Type B pancreatic cell (in vitro differentiated cells): ENCODE measurements at regions not wholly inside any gene's neighbourhood (a gene's known extent, or its start where the extent isn't known, plus 50 kb on each side); places are given as distances from the start of the nearest gene placed in this dataset.
"Not testable (repeated sequence)": the region's sequence is repeated elsewhere in the genome, so short reads cannot be mapped to it uniquely, and the experiment has no call there.

Source experiments
- DNase-seq: peaks from one replicate; pipeline ENCODE4 v3.0.0; 2021; ENCODE audit warnings: mixed read lengths; ENCODE audit not compliant: unreplicated experiment; ENCODE audit errors: extremely low spot score
- H3K27ac Mint-ChIP-seq: 2 replicates; pipeline ENCODE4 v1.8.0; 2021; ENCODE audit warnings: mild to moderate bottlenecking, mixed read lengths
- H3K27me3 Mint-ChIP-seq: 2 replicates; pipeline ENCODE4 v1.8.0; 2021; ENCODE audit warnings: mixed read lengths
- H3K36me3 Mint-ChIP-seq: 2 replicates; pipeline ENCODE4 v1.8.0; 2021; ENCODE audit warnings: mixed read lengths
- H3K4me1 Mint-ChIP-seq: one replicate; pipeline ENCODE4 v1.8.0; 2021; ENCODE audit warnings: mixed read lengths; ENCODE audit not compliant: unreplicated experiment
- H3K4me3 Mint-ChIP-seq: 2 replicates; pipeline ENCODE4 v1.8.0; 2021; ENCODE audit warnings: mild to moderate bottlenecking, mixed read lengths
- H3K9me3 Mint-ChIP-seq: 2 replicates; pipeline ENCODE4 v1.8.0; 2021; ENCODE audit warnings: mixed read lengths
- CTCF ChIP-seq: fragments of 200-600 bp; sonication (generic); conservative IDR thresholded peaks from 2 replicates; pipeline ENCODE4 v1.5.0; 2021; ENCODE audit warnings: antibody characterized with exemption, mild to moderate bottlenecking

GRCh38 chr10:3955955-3956617 lies 171.1 kb upstream of the KLF6 start:
- no peaks in the 10 kb centered on the region for H3K9me3 Mint-ChIP-seq
- DNase-seq: no peak
- no peaks in the 10 kb centered on the region for H3K27me3 Mint-ChIP-seq
- no peak overlapping the region for H3K27ac Mint-ChIP-seq
- peaks cover 27% of the 10 kb centered on the region for H3K4me1 Mint-ChIP-seq
- no peak overlapping the region for H3K4me3 Mint-ChIP-seq
- no peak for TF ChIP-seq CTCF
- no peaks in the 10 kb centered on the region for H3K36me3 Mint-ChIP-seq

GRCh38 chr10:3955493-3955892 lies 170.5 kb upstream of the KLF6 start:
- no peak for TF ChIP-seq CTCF
- Mint-ChIP-seq H3K4me1 (peaks cover 24% of the 10 kb centered on the region), H3K27me3 (no peaks in the 10 kb centered on the region), H3K9me3 (no peaks in the 10 kb centered on the region), H3K4me3 (no peak overlapping the region), H3K36me3 (no peaks in the 10 kb centered on the region), H3K27ac (no peak overlapping the region)
- no peak for DNase-seq

- Mint-ChIP-seq H3K4me1 (peaks cover 29% of the 10 kb centered on the region), H3K27me3 (no peaks in the 10 kb centered on the region), H3K27ac (no peak overlapping the region), H3K4me3 (no peak overlapping the region), H3K9me3 (no peaks in the 10 kb centered on the region), H3K36me3 (no peaks in the 10 kb centered on the region)
- TF ChIP-seq CTCF: no peak
- no peak for DNase-seq
These were observed 169.6 kb upstream of the KLF6 start for GRCh38 chr10:3954615-3955014.

GRCh38 chr10:3954007-3954406 lies 169.0 kb upstream of the KLF6 start:
- H3K27ac Mint-ChIP-seq: not testable (repeated sequence)

GRCh38 chr10:3951993-3952392 lies 167.0 kb upstream of the KLF6 start:
- no peak for DNase-seq
- Mint-ChIP-seq H3K27me3 (no peaks in the 10 kb centered on the region), H3K36me3 (no peaks in the 10 kb centered on the region), H3K27ac (no peak overlapping the region), H3K4me1 (peaks cover 29% of the 10 kb centered on the region), H3K4me3 (no peak overlapping the region), H3K9me3 (no peaks in the 10 kb centered on the region)
- TF ChIP-seq CTCF: no peak

More at GRCh38 chr10:3954007-3954406, 169.0 kb upstream of the KLF6 start:
- DNase-seq, H3K36me3 Mint-ChIP-seq, H3K9me3 Mint-ChIP-seq, H3K27me3 Mint-ChIP-seq, H3K4me3 Mint-ChIP-seq: not testable (repeated sequence)
- H3K4me1 Mint-ChIP-seq: peaks cover 32% of the 10 kb centered on the region

GRCh38 chr10:3950676-3951275 lies 165.8 kb upstream of the KLF6 start:
- no peak for TF ChIP-seq CTCF
- Mint-ChIP-seq H3K27ac (no peak overlapping the region), H3K4me3 (no peak overlapping the region), H3K9me3 (no peaks in the 10 kb centered on the region), H3K4me1 (peaks cover 30% of the 10 kb centered on the region), H3K27me3 (no peaks in the 10 kb centered on the region), H3K36me3 (no peaks in the 10 kb centered on the region)
- no peak for DNase-seq
